Progenitor cell of endocrine pancreas (in vitro differentiated cells): ENCODE measurements at regions not wholly inside any gene's neighbourhood (a gene's known extent, or its start where the extent isn't known, plus 50 kb on each side); places are given as distances from the start of the nearest gene placed in this dataset.

Experiments used
- DNase-seq: peaks from one replicate; pipeline ENCODE4 v3.0.0; 2021; ENCODE audit warnings: low spot score; ENCODE audit not compliant: unreplicated experiment
- H3K27ac Mint-ChIP-seq: 2 replicates; pipeline ENCODE4 v1.8.0; 2021; ENCODE audit warnings: mild to moderate bottlenecking, moderate library complexity, mixed read lengths
- H3K27me3 Mint-ChIP-seq: 2 replicates; pipeline ENCODE4 v1.8.0; 2021; ENCODE audit warnings: mixed read lengths
- H3K36me3 Mint-ChIP-seq: 2 replicates; pipeline ENCODE4 v1.8.0; 2022; ENCODE audit warnings: mixed read lengths; ENCODE audit not compliant: insufficient read depth
- H3K4me1 Mint-ChIP-seq: 2 replicates; pipeline ENCODE4 v1.8.0; 2021; ENCODE audit warnings: low read depth, mixed read lengths
- H3K4me3 Mint-ChIP-seq: 2 replicates; pipeline ENCODE4 v1.8.0; 2021; ENCODE audit warnings: low read depth, mild to moderate bottlenecking, moderate library complexity, mixed read lengths
- H3K9me3 Mint-ChIP-seq: 2 replicates; pipeline ENCODE4 v1.8.0; 2021; ENCODE audit warnings: low read depth, mixed read lengths
- CTCF ChIP-seq: fragments of 200-600 bp; sonication (generic); IDR thresholded peaks from one replicate; pipeline ENCODE4 v1.5.0; 2021; ENCODE audit warnings: antibody characterized with exemption, mild to moderate bottlenecking; ENCODE audit not compliant: unreplicated experiment

GRCh38 chr16:55120408-55120807 is 189.7 kb downstream of the IRX5 start:
- H3K27me3 Mint-ChIP-seq: peaks cover 42% of the 10 kb centered on the region
- H3K36me3 Mint-ChIP-seq: no peaks in the 10 kb centered on the region
- H3K9me3 Mint-ChIP-seq: no peaks in the 10 kb centered on the region
- H3K27ac Mint-ChIP-seq: no peak overlapping the region
- DNase-seq: no peak
- H3K4me3 Mint-ChIP-seq: no peak overlapping the region
- TF ChIP-seq CTCF: no peak
- H3K4me1 Mint-ChIP-seq: no peaks in the 10 kb centered on the region

- H3K36me3 Mint-ChIP-seq: no peaks in the 10 kb centered on the region
- no peak overlapping the region for H3K27ac Mint-ChIP-seq
- H3K4me3 Mint-ChIP-seq: no peak overlapping the region
- no peak for DNase-seq
- H3K27me3 Mint-ChIP-seq: peaks cover 41% of the 10 kb centered on the region
- H3K9me3 Mint-ChIP-seq: no peaks in the 10 kb centered on the region
- TF ChIP-seq CTCF: no peak
- no peaks in the 10 kb centered on the region for H3K4me1 Mint-ChIP-seq
Observed at GRCh38 chr16:55120826-55121225, 190.2 kb downstream of the IRX5 start.

- no peaks in the 10 kb centered on the region for H3K9me3 Mint-ChIP-seq
- H3K4me3 Mint-ChIP-seq: no peak overlapping the region
- no peaks in the 10 kb centered on the region for H3K36me3 Mint-ChIP-seq
- DNase-seq: no peak
- H3K4me1 Mint-ChIP-seq: no peaks in the 10 kb centered on the region
- H3K27me3 Mint-ChIP-seq: peaks cover 25% of the 10 kb centered on the region
- no peak for TF ChIP-seq CTCF
- H3K27ac Mint-ChIP-seq: no peak overlapping the region
Observed at GRCh38 chr16:55123652-55124051, 193.0 kb downstream of the IRX5 start.

- Mint-ChIP-seq H3K9me3 (no peaks in the 10 kb centered on the region), H3K4me3 (no peak overlapping the region), H3K4me1 (no peaks in the 10 kb centered on the region), H3K27me3 (peaks cover 18% of the 10 kb centered on the region), H3K27ac (no peak overlapping the region), H3K36me3 (no peaks in the 10 kb centered on the region)
- no peak for DNase-seq
- no peak for TF ChIP-seq CTCF
Observed at GRCh38 chr16:55125818-55126385, 195.2 kb downstream of the IRX5 start.

GRCh38 chr16:55126456-55126855 is 195.8 kb downstream of the IRX5 start:
- Mint-ChIP-seq H3K27ac (no peak overlapping the region), H3K4me1 (no peaks in the 10 kb centered on the region), H3K36me3 (no peaks in the 10 kb centered on the region), H3K9me3 (no peaks in the 10 kb centered on the region), H3K27me3 (peaks cover 19% of the 10 kb centered on the region), H3K4me3 (no peak overlapping the region)
- no peak for TF ChIP-seq CTCF
- no peak for DNase-seq
